MG63 (cell line): ENCODE measurements at regions not wholly inside any gene's neighbourhood (a gene's known extent, or its start where the extent isn't known, plus 50 kb on each side); places are given as distances from the start of the nearest gene placed in this dataset.
"Not testable (repeated sequence)": the region's sequence is repeated elsewhere in the genome, so short reads cannot be mapped to it uniquely, and the experiment has no call there.

Experiments
- DNase-seq: peaks from one replicate; pipeline ENCODE4 v3.0.0-alpha.2; 2020
- H3K27me3 ChIP-seq: fragments of 250-450 bp; sonication (Bioruptor Pico); 2 replicates; pipeline ENCODE4 v1.5.1; 2020; ENCODE audit warnings: mild to moderate bottlenecking, moderate library complexity
- H3K36me3 ChIP-seq: fragments of 250-450 bp; sonication (Bioruptor Pico); 2 replicates; pipeline ENCODE4 v1.5.1; 2020; ENCODE audit warnings: mild to moderate bottlenecking, moderate library complexity
- H3K4me3 ChIP-seq: fragments of 250-450 bp; sonication (Bioruptor Pico); 2 replicates; pipeline ENCODE4 v1.5.1; 2020; ENCODE audit warnings: mild to moderate bottlenecking, moderate library complexity
- H3K9me3 ChIP-seq: fragments of 250-450 bp; sonication (Bioruptor Pico); 2 replicates; pipeline ENCODE4 v1.5.1; 2020; ENCODE audit warnings: mild to moderate bottlenecking, moderate library complexity

DNA sequence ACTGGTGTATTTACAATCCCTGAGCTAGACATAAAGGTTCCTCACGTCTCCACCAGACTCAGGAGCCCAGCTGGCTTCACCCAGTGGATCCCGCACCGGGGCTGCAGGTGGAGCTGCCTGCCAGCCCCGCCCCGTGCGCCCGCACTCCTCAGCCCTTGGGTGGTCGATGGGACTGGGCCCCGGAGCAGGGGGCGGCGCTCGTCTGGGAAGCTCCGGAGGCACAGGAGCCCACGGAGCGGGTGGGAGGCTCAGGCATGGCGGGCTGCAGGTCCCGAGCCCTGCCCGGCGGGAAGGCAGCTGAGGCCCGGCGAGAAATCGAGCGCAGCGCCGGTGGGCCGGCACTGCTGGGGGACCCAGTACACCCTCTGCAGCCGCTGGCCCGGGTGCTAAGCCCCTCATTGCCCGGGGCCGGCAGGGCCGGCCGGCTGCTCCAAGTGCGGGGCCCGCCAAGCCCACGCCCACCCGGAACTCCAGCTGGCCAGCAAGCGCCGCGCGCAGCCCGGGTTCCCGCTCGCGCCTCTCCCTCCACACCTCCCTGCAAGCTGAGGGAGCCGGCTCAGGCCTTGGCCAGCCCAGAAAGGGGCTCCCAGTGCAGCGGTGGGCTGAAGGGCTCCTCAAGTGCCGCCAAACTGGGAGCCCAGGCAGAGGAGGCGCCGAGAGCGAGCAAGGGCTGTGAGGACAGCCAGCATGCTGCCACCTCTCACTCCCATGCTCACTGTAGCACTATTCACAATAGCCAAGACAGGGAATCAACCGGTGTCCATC lies 79.3 kb upstream of the RGPD4 start:
- not testable (repeated sequence) for DNase-seq, H3K36me3 ChIP-seq, H3K27me3 ChIP-seq, H3K9me3 ChIP-seq
- peak overlapping the region; percentile 37 for H3K4me3 ChIP-seq

DNA sequence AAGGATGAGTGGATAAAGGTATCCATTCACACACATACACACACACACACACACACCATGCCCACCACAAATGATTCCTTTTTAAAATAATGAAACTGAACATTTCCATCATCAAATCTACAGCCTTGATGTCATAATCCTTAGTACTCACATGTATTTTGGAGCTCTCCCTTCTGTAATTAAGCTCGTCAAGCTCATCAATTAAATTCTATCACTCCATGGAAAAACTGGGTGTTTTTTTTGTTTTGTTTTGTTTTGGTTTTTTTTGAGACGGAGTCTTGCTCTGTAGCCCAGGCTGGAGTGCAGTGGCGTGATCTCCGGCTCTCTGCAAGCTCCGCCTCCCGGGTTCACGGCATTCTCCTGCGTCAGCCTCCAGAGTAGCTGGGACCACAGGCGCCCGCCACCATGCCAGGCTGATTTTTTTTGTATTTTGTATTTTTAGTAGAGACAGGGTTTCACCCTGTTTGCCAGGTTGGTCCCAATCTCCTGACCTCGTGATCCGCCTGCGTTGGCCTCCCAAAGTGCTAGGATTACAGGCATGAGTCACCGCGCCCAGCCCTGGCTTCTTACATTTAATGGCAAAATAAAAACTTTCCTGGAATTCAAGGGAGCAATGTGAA lies 78.6 kb upstream of the RGPD4 start:
- no peaks in the 10 kb centered on the region for H3K36me3 ChIP-seq
- H3K9me3 ChIP-seq = no peaks in the 10 kb centered on the region
- H3K27me3 ChIP-seq = no peaks in the 10 kb centered on the region
- peak; percentile 73 for DNase-seq
- H3K4me3 ChIP-seq = peak overlapping the region; percentile 37

DNA sequence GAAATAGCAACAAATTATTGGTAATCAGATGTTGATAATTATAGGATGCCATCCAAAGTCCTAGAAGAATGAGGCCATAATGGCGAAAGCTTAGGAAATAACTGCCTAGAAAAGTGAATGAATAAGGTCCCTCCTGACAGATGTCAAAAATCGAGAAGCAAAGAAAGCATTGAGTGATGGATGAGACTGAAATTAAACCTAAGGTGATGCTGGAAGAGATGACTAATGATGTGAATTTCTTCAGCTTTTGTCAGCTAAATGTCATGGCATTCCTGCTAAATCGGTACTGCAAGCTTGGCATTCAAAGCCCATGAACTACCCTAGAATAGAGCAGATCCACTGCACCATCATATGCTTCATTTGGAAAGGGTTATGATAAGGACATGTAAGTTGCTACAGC lies 74.8 kb upstream of the RGPD4 start:
- no peaks in the 10 kb centered on the region for H3K27me3 ChIP-seq
- no peaks in the 10 kb centered on the region for H3K36me3 ChIP-seq

DNA sequence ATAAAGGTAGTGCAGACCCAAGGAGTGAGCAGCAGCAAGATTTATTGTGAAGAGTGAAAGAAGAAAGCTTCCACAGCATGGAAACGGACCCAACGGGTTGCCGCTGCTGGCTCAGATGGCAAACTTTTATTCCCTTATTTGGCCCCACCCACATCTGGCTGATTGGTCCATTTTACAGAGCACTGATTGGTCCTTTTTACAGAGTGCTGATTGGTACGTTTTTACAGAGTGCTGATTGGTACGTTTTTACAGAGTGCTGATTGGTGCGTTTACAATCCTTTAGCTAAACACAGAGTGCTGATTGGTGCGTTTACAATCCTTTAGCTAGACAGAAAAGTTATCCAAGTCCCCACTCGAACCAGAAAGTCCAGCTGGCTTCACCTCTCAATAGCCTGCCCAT lies 72.9 kb upstream of the RGPD4 start:
- H3K27me3 ChIP-seq, H3K9me3 ChIP-seq, H3K4me3 ChIP-seq, H3K36me3 ChIP-seq, DNase-seq: not testable (repeated sequence)

More for the DNA sequence above, 74.8 kb upstream of the RGPD4 start:
- H3K9me3 ChIP-seq = no peaks in the 10 kb centered on the region
- no peak for DNase-seq
- H3K4me3 ChIP-seq = no peak overlapping the region

DNA sequence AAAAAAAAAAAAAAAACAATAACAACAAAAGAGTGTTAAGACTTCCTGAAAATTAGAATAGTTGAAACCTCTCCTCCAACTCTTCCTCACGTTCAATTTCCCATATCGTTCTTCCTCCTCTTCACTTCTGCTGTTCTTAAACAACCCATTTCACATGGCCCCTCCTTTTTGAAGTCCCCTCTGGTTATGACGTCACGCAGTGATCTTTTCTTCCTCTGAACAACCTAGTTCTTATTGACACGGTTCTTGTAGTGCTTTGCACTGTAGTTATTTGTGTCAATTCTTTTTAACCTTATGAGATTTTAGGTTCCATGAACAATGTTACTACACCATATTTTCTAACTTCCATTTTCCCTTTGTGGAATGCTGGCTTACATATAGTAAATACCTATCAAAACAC lies 69.5 kb upstream of the RGPD4 start:
- Histone ChIP-seq H3K4me3 (no peak overlapping the region), H3K36me3 (no peaks in the 10 kb centered on the region), H3K27me3 (no peaks in the 10 kb centered on the region), H3K9me3 (no peaks in the 10 kb centered on the region)
- no peak for DNase-seq

DNA sequence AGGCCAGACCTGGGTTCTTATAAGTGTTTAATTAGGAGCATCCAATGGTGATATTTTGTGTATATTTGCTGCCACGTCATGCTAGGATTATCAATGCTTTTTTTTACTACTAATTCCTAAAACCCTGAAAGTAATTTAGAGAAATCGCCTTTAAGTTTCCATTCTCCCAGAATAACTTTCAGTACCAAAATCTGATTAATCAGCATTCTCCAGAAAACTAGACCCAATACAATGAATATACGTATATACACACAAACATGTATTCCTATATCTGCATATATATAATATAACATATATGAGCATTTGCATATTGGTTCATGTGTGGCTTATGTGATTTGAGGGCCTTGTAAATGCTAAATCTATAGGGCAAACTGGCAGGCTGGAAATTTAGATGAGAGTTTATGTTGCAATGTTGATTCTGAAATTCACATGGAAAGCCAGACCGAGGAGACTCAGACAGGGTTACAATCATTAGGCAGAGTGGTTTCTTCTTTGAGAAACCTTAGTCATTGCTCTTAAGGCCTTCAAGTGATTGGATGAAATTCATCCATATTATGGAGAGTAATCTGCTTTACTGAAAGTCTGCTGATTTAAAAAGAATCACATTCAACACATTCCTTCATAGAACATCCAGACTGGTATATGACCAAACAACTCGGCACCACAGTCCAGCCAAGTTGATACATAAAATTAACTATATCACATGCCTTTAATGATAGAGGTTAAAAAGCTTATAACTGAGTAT lies 65.9 kb upstream of the RGPD4 start:
- Histone ChIP-seq H3K27me3 (no peaks in the 10 kb centered on the region), H3K4me3 (no peak overlapping the region), H3K36me3 (no peaks in the 10 kb centered on the region), H3K9me3 (no peaks in the 10 kb centered on the region)
- no peak for DNase-seq

DNA sequence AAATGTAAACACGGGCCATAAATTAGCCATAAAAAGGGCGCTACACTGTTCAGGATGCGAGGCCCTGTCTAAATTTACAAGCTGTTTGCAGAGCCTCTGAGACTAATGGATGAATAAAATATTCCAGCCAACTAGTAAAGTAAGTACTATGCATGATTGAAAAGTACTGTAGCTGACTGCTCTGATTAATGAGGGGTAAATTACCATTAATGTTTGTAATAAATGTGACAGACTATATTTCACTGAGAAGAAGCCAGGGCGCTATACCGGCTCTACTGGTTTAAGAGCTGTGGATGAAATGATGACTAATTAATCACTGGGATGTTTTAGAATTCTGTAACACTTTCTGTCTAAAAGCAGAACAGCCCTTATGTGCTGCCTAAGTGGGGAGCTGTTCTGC lies 54.3 kb upstream of the RGPD4 start:
- no peaks in the 10 kb centered on the region for H3K27me3 ChIP-seq
- no peak overlapping the region for H3K4me3 ChIP-seq
- H3K9me3 ChIP-seq = no peaks in the 10 kb centered on the region
- no peak for DNase-seq
- no peaks in the 10 kb centered on the region for H3K36me3 ChIP-seq

DNA sequence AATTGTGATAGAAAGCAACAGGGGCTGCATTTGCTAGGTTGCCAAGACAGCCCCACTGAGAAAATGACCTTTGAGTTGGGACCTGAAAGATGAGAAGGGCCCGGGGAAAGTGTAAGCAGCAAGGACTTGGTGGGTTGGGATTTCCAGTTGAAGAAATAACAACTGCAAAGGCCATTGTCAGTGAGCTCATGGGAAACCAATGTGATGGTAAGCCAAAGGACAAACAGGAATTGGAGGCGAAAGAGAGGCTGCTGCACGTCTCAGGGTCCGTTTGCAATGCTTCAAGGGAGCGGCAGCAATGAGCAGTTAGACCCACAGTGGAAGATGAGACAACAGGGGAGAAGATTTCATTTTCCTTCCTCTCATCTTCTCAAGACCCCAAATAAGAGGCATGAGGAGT lies 51.5 kb upstream of the RGPD4 start:
- Histone ChIP-seq H3K9me3 (no peaks in the 10 kb centered on the region), H3K4me3 (no peak overlapping the region), H3K27me3 (no peaks in the 10 kb centered on the region), H3K36me3 (no peaks in the 10 kb centered on the region)
- no peak for DNase-seq

DNA sequence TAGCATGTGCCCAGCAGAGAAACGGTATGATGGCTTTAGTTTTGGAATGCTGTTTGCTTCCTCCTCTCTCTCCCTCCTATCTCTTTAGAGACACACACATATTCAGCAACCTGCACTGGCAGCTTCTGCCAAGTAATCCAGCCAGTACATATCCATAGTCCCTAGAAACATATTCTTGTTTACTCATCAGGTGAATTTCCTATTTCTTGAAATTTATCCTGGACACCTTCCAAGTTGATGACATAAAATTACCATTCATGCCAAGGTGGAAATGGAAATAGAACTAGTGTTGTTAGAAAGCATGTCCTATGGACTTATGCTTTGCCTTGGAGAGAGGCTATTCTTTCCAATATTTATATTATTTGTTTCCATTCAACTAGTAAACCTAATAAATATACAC lies 50.9 kb upstream of the RGPD4 start:
- Histone ChIP-seq H3K4me3 (no peak overlapping the region), H3K9me3 (no peaks in the 10 kb centered on the region), H3K36me3 (no peaks in the 10 kb centered on the region), H3K27me3 (no peaks in the 10 kb centered on the region)
- no peak for DNase-seq

DNA sequence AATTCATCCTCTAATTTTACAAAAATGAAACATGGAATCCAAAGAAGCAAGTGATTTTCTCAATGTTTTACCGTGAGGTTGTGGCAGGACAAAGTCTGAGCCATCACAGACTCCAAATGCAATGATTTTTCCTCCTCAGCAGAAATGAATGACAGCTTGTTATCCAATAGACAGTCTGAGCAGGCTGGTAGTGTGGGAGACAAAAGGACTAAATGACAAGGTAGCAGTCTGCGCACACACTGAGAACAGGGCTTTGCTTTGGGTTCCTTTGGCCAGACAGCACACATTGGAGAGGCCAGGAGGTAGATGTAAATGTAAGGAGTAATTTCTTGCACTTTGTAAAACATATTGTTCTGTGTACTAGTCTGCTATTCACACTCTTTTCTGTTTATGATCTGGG lies 50.3 kb upstream of the RGPD4 start:
- DNase-seq = no peak
- Histone ChIP-seq H3K9me3 (no peaks in the 10 kb centered on the region), H3K36me3 (no peaks in the 10 kb centered on the region), H3K4me3 (no peak overlapping the region), H3K27me3 (no peaks in the 10 kb centered on the region)
